ACC112 (cell line): ENCODE measurements at regions not wholly inside any gene's neighbourhood (a gene's known extent, or its start where the extent isn't known, plus 50 kb on each side); places are given as distances from the start of the nearest gene placed in this dataset.

Source experiments
- H2AFZ ChIP-seq: fragments of 200-600 bp; sonication (generic); one replicate; pipeline ENCODE4 v1.6.0; 2017; ENCODE audit warnings: antibody characterized with exemption, low read length; ENCODE audit not compliant: unreplicated experiment
- H3K27ac ChIP-seq: fragments of 200-600 bp; sonication (generic); 2 replicates; pipeline ENCODE4 v1.5.1; 2014; ENCODE audit warnings: low read depth, mild to moderate bottlenecking, antibody characterized with exemption, low read length, moderate library complexity
- H3K27me3 ChIP-seq: fragments of 200-600 bp; sonication (generic); 2 replicates; pipeline ENCODE4 v1.6.1; 2014; ENCODE audit warnings: mild to moderate bottlenecking, antibody characterized with exemption, low read length, moderate library complexity, mixed read lengths; ENCODE audit not compliant: insufficient read depth
- H3K36me3 ChIP-seq: fragments of 200-600 bp; sonication (generic); 2 replicates; pipeline ENCODE4 v1.6.1; 2016; ENCODE audit warnings: mild to moderate bottlenecking, antibody characterized with exemption, low read length, moderate library complexity, mixed read lengths; ENCODE audit not compliant: insufficient read depth
- H3K4me1 ChIP-seq: fragments of 200-600 bp; sonication (generic); one replicate; pipeline ENCODE4 v1.6.1; 2016; ENCODE audit warnings: low read length, mixed read lengths; ENCODE audit not compliant: insufficient read depth, unreplicated experiment, control insufficient read depth
- H3K4me3 ChIP-seq: fragments of 200-600 bp; sonication (generic); 2 replicates; pipeline ENCODE4 v1.5.1; 2014; ENCODE audit warnings: mild to moderate bottlenecking, low read depth, low read length
- H3K79me2 ChIP-seq: fragments of 200-600 bp; sonication (generic); one replicate; pipeline ENCODE4 v1.6.0; 2016; ENCODE audit warnings: low read length; ENCODE audit not compliant: control insufficient read depth, unreplicated experiment, insufficient read depth

GRCh38 chr2:212945526-212945925, 205.9 kb downstream of the IKZF2 start:
- Histone ChIP-seq H2AFZ (no peak overlapping the region), H3K27ac (no peak overlapping the region), H3K79me2 (no peaks in the 10 kb centered on the region), H3K4me1 (no peaks in the 10 kb centered on the region), H3K27me3 (no peaks in the 10 kb centered on the region), H3K4me3 (no peak overlapping the region), H3K36me3 (no peaks in the 10 kb centered on the region)

GRCh38 chr2:212943351-212943750, 208.1 kb downstream of the IKZF2 start:
- Histone ChIP-seq H3K4me3 (no peak overlapping the region), H3K27ac (no peak overlapping the region), H3K4me1 (no peaks in the 10 kb centered on the region), H3K36me3 (no peaks in the 10 kb centered on the region), H3K79me2 (no peaks in the 10 kb centered on the region), H2AFZ (no peak overlapping the region), H3K27me3 (no peaks in the 10 kb centered on the region)

GRCh38 chr2:212941361-212941760, 210.1 kb downstream of the IKZF2 start:
- no peak overlapping the region for H3K4me3 ChIP-seq
- no peaks in the 10 kb centered on the region for H3K27me3 ChIP-seq
- no peaks in the 10 kb centered on the region for H3K4me1 ChIP-seq
- no peaks in the 10 kb centered on the region for H3K36me3 ChIP-seq
- H2AFZ ChIP-seq = no peak overlapping the region
- no peaks in the 10 kb centered on the region for H3K79me2 ChIP-seq
- H3K27ac ChIP-seq = no peak overlapping the region

- Histone ChIP-seq H3K27me3 (no peaks in the 10 kb centered on the region), H3K36me3 (no peaks in the 10 kb centered on the region), H3K4me1 (no peaks in the 10 kb centered on the region), H3K79me2 (no peaks in the 10 kb centered on the region), H3K4me3 (no peak overlapping the region), H2AFZ (no peak overlapping the region), H3K27ac (no peak overlapping the region)
Observed at GRCh38 chr2:212940816-212941215, 210.6 kb downstream of the IKZF2 start.

GRCh38 chr2:212939777-212940531, 211.5 kb downstream of the IKZF2 start:
- H2AFZ ChIP-seq = no peak overlapping the region
- H3K4me1 ChIP-seq = no peaks in the 10 kb centered on the region
- no peak overlapping the region for H3K27ac ChIP-seq
- no peak overlapping the region for H3K4me3 ChIP-seq
- no peaks in the 10 kb centered on the region for H3K27me3 ChIP-seq
- H3K79me2 ChIP-seq = no peaks in the 10 kb centered on the region
- H3K36me3 ChIP-seq = no peaks in the 10 kb centered on the region

GRCh38 chr2:212938144-212938793, 213.1 kb downstream of the IKZF2 start:
- no peak overlapping the region for H3K27ac ChIP-seq
- no peaks in the 10 kb centered on the region for H3K27me3 ChIP-seq
- no peaks in the 10 kb centered on the region for H3K79me2 ChIP-seq
- H3K4me3 ChIP-seq = no peak overlapping the region
- no peaks in the 10 kb centered on the region for H3K4me1 ChIP-seq
- no peaks in the 10 kb centered on the region for H3K36me3 ChIP-seq
- no peak overlapping the region for H2AFZ ChIP-seq

GRCh38 chr2:212936572-212936971, 214.8 kb downstream of the IKZF2 start:
- no peaks in the 10 kb centered on the region for H3K4me1 ChIP-seq
- H3K4me3 ChIP-seq = no peak overlapping the region
- H3K27ac ChIP-seq = no peak overlapping the region
- no peaks in the 10 kb centered on the region for H3K79me2 ChIP-seq
- no peaks in the 10 kb centered on the region for H3K36me3 ChIP-seq
- H2AFZ ChIP-seq = no peak overlapping the region
- H3K27me3 ChIP-seq = no peaks in the 10 kb centered on the region

- Histone ChIP-seq H3K79me2 (no peaks in the 10 kb centered on the region), H3K4me3 (no peak overlapping the region), H3K36me3 (no peaks in the 10 kb centered on the region), H3K4me1 (no peaks in the 10 kb centered on the region), H2AFZ (no peak overlapping the region), H3K27me3 (no peaks in the 10 kb centered on the region), H3K27ac (no peak overlapping the region)
Observed at GRCh38 chr2:212935752-212936151, 215.7 kb downstream of the IKZF2 start.

- Histone ChIP-seq H3K27ac (no peak overlapping the region), H2AFZ (no peak overlapping the region), H3K36me3 (no peaks in the 10 kb centered on the region), H3K79me2 (no peaks in the 10 kb centered on the region), H3K27me3 (no peaks in the 10 kb centered on the region), H3K4me3 (no peak overlapping the region), H3K4me1 (peaks cover 14% of the 10 kb centered on the region)
Observed at GRCh38 chr2:212931271-212931670, 220.1 kb downstream of the IKZF2 start.

- Histone ChIP-seq H3K27me3 (no peaks in the 10 kb centered on the region), H3K79me2 (no peaks in the 10 kb centered on the region), H3K4me1 (peaks cover 14% of the 10 kb centered on the region)
Observed at GRCh38 chr2:212930556-212931260, 220.7 kb downstream of the IKZF2 start.

More at GRCh38 chr2:212930556-212931260, 220.7 kb downstream of the IKZF2 start:
- Histone ChIP-seq H2AFZ (no peak overlapping the region), H3K4me3 (no peak overlapping the region), H3K36me3 (no peaks in the 10 kb centered on the region), H3K27ac (no peak overlapping the region)
